IMR-90 (cell line): ENCODE measurements at regions not wholly inside any gene's neighbourhood (a gene's known extent, or its start where the extent isn't known, plus 50 kb on each side); places are given as distances from the start of the nearest gene placed in this dataset.

ENCODE experiments used
- ATAC-seq: fragments of 200-7000 bp; cut with Tn5 transposase; 2 replicates; pipeline ENCODE4 v1.9.1; 2020; ENCODE audit warnings: low read depth, mild to moderate bottlenecking, moderate library complexity
- BruUV-seq: library from RNA; stranded (reverse); fragments of 400-500 nt; replicated peaks from 2 replicates; lab custom pipeline; 2021; lab: Mats Ljungman, UMichigan
- CTCF ChIA-PET: fragments of 300-600 bp; formaldehyde crosslinking; extraction: SDS; loops from one replicate; lab custom pipeline; 2021; ENCODE audit warnings: antibody characterized with exemption; lab: Yijun Ruan, JAX
- POLR2A ChIA-PET: fragments of 300-600 bp; sonication (Branson Sonifier 250); formaldehyde crosslinking; loops from one replicate; lab custom pipeline; 2022; ENCODE audit warnings: antibody characterized with exemption; ENCODE audit not compliant: unreplicated experiment; lab: Charles Lee
- DNase-seq: peaks from one replicate; pipeline ENCODE4 v3.0.0; 2013
- H2AFZ ChIP-seq: replicated peaks from 2 replicates; pipeline ENCODE3; 2013; ENCODE audit warnings: low read length, mild to moderate bottlenecking; ENCODE audit not compliant: poor library complexity
- H2AK5ac ChIP-seq: 2 replicates; pipeline ENCODE4 v1.6.1; 2013; ENCODE audit warnings: low read depth, low read length, inconsistent platforms
- H2AK9ac ChIP-seq: replicated peaks from 2 replicates; pipeline ENCODE3; 2013; ENCODE audit warnings: mild to moderate bottlenecking, low read depth, low read length, moderate library complexity; ENCODE audit not compliant: poor library complexity
- H2BK120ac ChIP-seq: 2 replicates; pipeline ENCODE4 v1.6.1; 2013; ENCODE audit warnings: low read depth, low read length, inconsistent platforms
- H2BK15ac ChIP-seq: 3 replicates; pipeline ENCODE4 v1.6.1; 2013; ENCODE audit warnings: low read depth, low read length, inconsistent platforms
- H2BK20ac ChIP-seq: 2 replicates; pipeline ENCODE4 v1.6.1; 2013; ENCODE audit warnings: low read depth, mild to moderate bottlenecking, inconsistent platforms, low read length, moderate library complexity
- H2BK5ac ChIP-seq: 2 replicates; pipeline ENCODE4 v1.6.1; 2013; ENCODE audit warnings: mild to moderate bottlenecking, low read depth, low read length, inconsistent platforms; ENCODE audit not compliant: poor library complexity, severe bottlenecking
- H3K14ac ChIP-seq: replicated peaks from 2 replicates; pipeline ENCODE4 v1.6.1; 2013; ENCODE audit warnings: low read depth, low read length, inconsistent platforms
- H3K18ac ChIP-seq: 2 replicates; pipeline ENCODE4 v1.6.1; 2013; ENCODE audit warnings: low read depth, low read length, control low read depth
- H3K23ac ChIP-seq: 2 replicates; pipeline ENCODE4 v1.6.1; 2013; ENCODE audit warnings: low read depth, low read length, inconsistent platforms
- H3K27ac ChIP-seq: 2 replicates; pipeline ENCODE4 v1.5.1; 2013; ENCODE audit warnings: mild to moderate bottlenecking, control low read depth, low read length; ENCODE audit not compliant: insufficient read depth
- H3K27me3 ChIP-seq: 2 replicates; pipeline ENCODE4 v1.6.1; 2013; ENCODE audit warnings: low read length; ENCODE audit not compliant: control insufficient read depth, insufficient read depth
- H3K36me3 ChIP-seq: 2 replicates; pipeline ENCODE4 v1.6.1; 2013; ENCODE audit warnings: low read length, mixed read lengths; ENCODE audit not compliant: control insufficient read depth, insufficient read depth
- H3K4ac ChIP-seq: 2 replicates; pipeline ENCODE4 v1.6.1; 2013; ENCODE audit warnings: low read depth, low read length, inconsistent platforms
- H3K4me1 ChIP-seq: 2 replicates; pipeline ENCODE4 v1.6.1; 2013; ENCODE audit warnings: low read length, mixed read lengths; ENCODE audit not compliant: control insufficient read depth, insufficient read depth
- H3K4me2 ChIP-seq: 2 replicates; pipeline ENCODE4 v1.6.1; 2013; ENCODE audit warnings: low read depth, mild to moderate bottlenecking, control low read depth, low read length, moderate library complexity
- H3K4me3 ChIP-seq: 2 replicates; pipeline ENCODE4 v1.5.1; 2013; ENCODE audit warnings: low read depth, mild to moderate bottlenecking, control low read depth, low read length, moderate library complexity; ENCODE audit not compliant: insufficient read depth
- H3K56ac ChIP-seq: 2 replicates; pipeline ENCODE4 v1.6.1; 2013; ENCODE audit warnings: low read length, inconsistent platforms; ENCODE audit not compliant: insufficient read depth; ENCODE audit errors: extremely low read depth
- H3K79me1 ChIP-seq, 2 experiments: 2 replicates each; pipeline ENCODE4 v1.6.1; 2013; ENCODE audit warnings: low read length in 2 of 2, inconsistent platforms in 1 of 2, low read depth in 1 of 2
- H3K9ac ChIP-seq: 2 replicates; pipeline ENCODE4 v1.6.1; 2013; ENCODE audit warnings: low read depth, low read length, control low read depth
- H3K9me1 ChIP-seq: 2 replicates; pipeline ENCODE4 v1.6.1; 2013; ENCODE audit warnings: low read length, inconsistent platforms; ENCODE audit not compliant: insufficient read depth
- H3K9me3 ChIP-seq: 2 replicates; pipeline ENCODE4 v1.6.1; 2013; ENCODE audit warnings: low read length; ENCODE audit not compliant: control insufficient read depth, insufficient read depth
- H4K20me1 ChIP-seq: 2 replicates; pipeline ENCODE4 v1.6.1; 2013; ENCODE audit warnings: low read length, inconsistent platforms; ENCODE audit not compliant: insufficient read depth
- H4K5ac ChIP-seq: 2 replicates; pipeline ENCODE4 v1.6.1; 2013; ENCODE audit warnings: mild to moderate bottlenecking, low read depth, low read length, control low read depth
- H4K8ac ChIP-seq, 2 experiments: 2 replicates each; pipeline ENCODE4 v1.6.1; 2013; ENCODE audit warnings: low read depth in 2 of 2, low read length in 2 of 2, control low read depth in 1 of 2, inconsistent platforms in 1 of 2
- H4K91ac ChIP-seq: 2 replicates; pipeline ENCODE4 v1.6.1; 2013; ENCODE audit warnings: low read depth, low read length, inconsistent platforms; ENCODE audit not compliant: insufficient read depth
- BHLHE40 ChIP-seq: fragments of 150-350 bp; IDR thresholded peaks from 2 replicates; pipeline ENCODE4 v1.6.1; 2016; ENCODE audit warnings: mild to moderate bottlenecking, low read depth, low read length
- MXI1 ChIP-seq: IDR thresholded peaks from 2 replicates; pipeline ENCODE4 v1.6.1; 2012; ENCODE audit warnings: low read depth, mild to moderate bottlenecking, low read length, moderate library complexity, borderline replicate concordance
- RAD21 ChIP-seq: IDR thresholded peaks from 2 replicates; pipeline ENCODE4 v1.6.1; 2012; ENCODE audit warnings: low read length, improper control_type of control experiment
- SMC3 ChIP-seq: fragments of 150-350 bp; IDR thresholded peaks from 2 replicates; pipeline ENCODE4 v1.6.1; 2016; ENCODE audit warnings: low read depth, mild to moderate bottlenecking, antibody characterized with exemption, low read length, moderate library complexity
- WGBS, 2 experiments: methylation state at CpG; one replicate each; pipeline versions ENCODE4 v1.1.5 to v1.1.7; 2013; ENCODE audit warnings: missing lambda C conversion rate in 2 of 2; ENCODE audit not compliant: insufficient read length in 1 of 2; ENCODE audit errors: extremely low coverage in 2 of 2; 5-methylcytosine and 5-hydroxymethylcytosine counted together
- dilution Hi-C: fragments of 300-500 bp; cut with HindIII; formaldehyde crosslinking; loops from one replicate; pipeline ENCODE4 v1.14.3; 2018; ENCODE audit warnings: low sequenced_read_pairs; ENCODE audit not compliant: unreplicated experiment
- in situ Hi-C: fragments of 300-500 bp; cut with MboI; formaldehyde crosslinking; loops from 3 replicates; pipeline ENCODE4 v1.14.3; 2019; ENCODE audit warnings: low sequenced_read_pairs, inconsistent platforms, mixed read lengths
- intact Hi-C: fragments of 100-400 bp; cut with micrococcal nuclease; formaldehyde crosslinking; loops from 2 replicates; pipeline ENCODE4 v1.10.0; 2022
- TF ChIP-seq, protein P1 (sequence below): conservative IDR thresholded peaks from 2 replicates; pipeline ENCODE4 v1.5.1; 2012; ENCODE audit warnings: mild to moderate bottlenecking, low read depth, low read length, improper control_type of control experiment

DNA sequence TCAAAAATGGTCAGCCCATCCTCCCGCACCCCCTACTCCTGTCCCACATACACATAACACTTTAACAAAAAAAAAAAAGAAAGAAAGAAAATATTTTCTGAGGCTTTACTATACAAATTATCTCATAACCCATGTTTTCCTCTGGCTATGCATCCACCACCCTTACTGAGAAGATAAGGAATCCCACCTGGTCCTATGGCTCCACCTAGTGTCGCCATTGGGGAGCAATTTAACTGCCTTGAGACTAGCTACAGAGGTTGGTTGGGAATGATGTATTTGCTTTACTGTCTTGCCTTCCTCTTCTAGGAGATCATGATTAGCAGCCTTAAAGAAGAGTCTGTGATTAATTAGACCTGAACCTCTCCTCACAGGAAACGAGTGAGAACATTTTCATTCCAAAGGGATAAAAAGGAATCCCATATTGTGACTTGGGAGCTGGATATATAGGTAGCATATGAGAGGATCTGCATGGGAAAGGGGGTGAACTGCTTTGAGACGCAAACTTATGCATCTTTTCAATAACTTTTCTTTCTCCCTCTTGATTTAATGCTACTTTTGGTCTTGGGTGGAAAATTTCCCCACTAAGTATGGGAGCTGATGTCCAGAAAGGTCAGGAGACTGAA is 77.7 kb upstream of the SELENOP start:
- no peak overlapping the region for H3K56ac ChIP-seq
- dilution Hi-C loops (no loop called here), intact Hi-C loops (loop anchor here (2.0 to 10.0 kb wide), 5 partner anchors 125 to 1032 kb away; partner anchors contain the start of gene GHR), in situ Hi-C loops (no loop called here)
- no peak overlapping the region for H2BK120ac ChIP-seq
- peaks cover 9% of the 10 kb centered on the region for H3K27me3 ChIP-seq
- ChIA-PET POLR2A (interaction anchor here (0.6 kb wide), 1 partner anchor 37 kb away, joined by 3 read pairs; no protein-coding TSS in a partner anchor), CTCF (interaction anchor here (0.6 to 2.5 kb wide), 11 partner anchors 9 to 608 kb away, joined by 3 to 14 read pairs (median 4); no protein-coding TSS in a partner anchor)
- H4K91ac ChIP-seq, result no peak overlapping the region
- H3K9me3 ChIP-seq, result no peaks in the 10 kb centered on the region
- H4K8ac ChIP-seq, result no peak overlapping the region
- H3K23ac ChIP-seq, result no peak overlapping the region
- no peak overlapping the region for H3K14ac ChIP-seq
- H3K9me1 ChIP-seq, result no peaks in the 10 kb centered on the region
- no peak overlapping the region for H3K9ac ChIP-seq
- H3K18ac ChIP-seq, result no peak overlapping the region
- H4K5ac ChIP-seq, result no peak overlapping the region
- H4K20me1 ChIP-seq, result no peaks in the 10 kb centered on the region
- H2AFZ ChIP-seq, result no peak overlapping the region
- no peak overlapping the region for H3K4me2 ChIP-seq
- no peaks in the 10 kb centered on the region; the same call in 1 of the 2 replicates for H3K4me1 ChIP-seq
- H3K27ac ChIP-seq, result no peak overlapping the region
- H3K79me1 ChIP-seq, result no peaks in the 10 kb centered on the region
- no peak overlapping the region for H2BK20ac ChIP-seq
- H2AK5ac ChIP-seq, result no peak overlapping the region
- peak; percentile 61 for DNase-seq
- no peak overlapping the region for H2AK9ac ChIP-seq
- BruUV-seq, result no TSS peak
- no peaks in the 10 kb centered on the region for H3K36me3 ChIP-seq
- H3K4ac ChIP-seq, result no peak overlapping the region
- H2BK5ac ChIP-seq, result no peak overlapping the region
- no peak overlapping the region for H3K4me3 ChIP-seq
- ATAC-seq, result peak; percentile 87
- TF ChIP-seq, protein P1, sequence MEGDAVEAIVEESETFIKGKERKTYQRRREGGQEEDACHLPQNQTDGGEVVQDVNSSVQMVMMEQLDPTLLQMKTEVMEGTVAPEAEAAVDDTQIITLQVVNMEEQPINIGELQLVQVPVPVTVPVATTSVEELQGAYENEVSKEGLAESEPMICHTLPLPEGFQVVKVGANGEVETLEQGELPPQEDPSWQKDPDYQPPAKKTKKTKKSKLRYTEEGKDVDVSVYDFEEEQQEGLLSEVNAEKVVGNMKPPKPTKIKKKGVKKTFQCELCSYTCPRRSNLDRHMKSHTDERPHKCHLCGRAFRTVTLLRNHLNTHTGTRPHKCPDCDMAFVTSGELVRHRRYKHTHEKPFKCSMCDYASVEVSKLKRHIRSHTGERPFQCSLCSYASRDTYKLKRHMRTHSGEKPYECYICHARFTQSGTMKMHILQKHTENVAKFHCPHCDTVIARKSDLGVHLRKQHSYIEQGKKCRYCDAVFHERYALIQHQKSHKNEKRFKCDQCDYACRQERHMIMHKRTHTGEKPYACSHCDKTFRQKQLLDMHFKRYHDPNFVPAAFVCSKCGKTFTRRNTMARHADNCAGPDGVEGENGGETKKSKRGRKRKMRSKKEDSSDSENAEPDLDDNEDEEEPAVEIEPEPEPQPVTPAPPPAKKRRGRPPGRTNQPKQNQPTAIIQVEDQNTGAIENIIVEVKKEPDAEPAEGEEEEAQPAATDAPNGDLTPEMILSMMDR, result peak; percentile 75
- TF ChIP-seq RAD21 (peak; percentile 74), BHLHE40 (no peak), MXI1 (no peak), SMC3 (peak; percentile 55)
- H2BK15ac ChIP-seq, result no peak overlapping the region
- no CpG with 5 or more reads among the region's 4 CpGs for WGBS, 2 experiments
